ENCODE measurements at regions not wholly inside any gene's neighbourhood (a gene's known extent, or its start where the extent isn't known, plus 50 kb on each side); places are given as distances from the start of the nearest gene placed in this dataset.

- no peak for DNase-seq
These were observed 993.8 kb upstream of the MAP3K7 start for GRCh38 chr6:91580635-91581034.

GRCh38 chr6:91575032-91575431 is 988.2 kb upstream of the MAP3K7 start:
- no peak for DNase-seq

- DNase-seq = no peak
These were observed 987.0 kb upstream of the MAP3K7 start for GRCh38 chr6:91573826-91574416.

GRCh38 chr6:91572878-91573277 is 986.0 kb upstream of the MAP3K7 start:
- no peak for DNase-seq

- no peak for DNase-seq
These were observed 982.2 kb upstream of the MAP3K7 start for GRCh38 chr6:91569071-91569470.

GRCh38 chr6:91566467-91566866 is 979.6 kb upstream of the MAP3K7 start:
- no peak for DNase-seq

- DNase-seq = no peak
These were observed 978.3 kb upstream of the MAP3K7 start for GRCh38 chr6:91565207-91565606.

- DNase-seq = no peak
These were observed 976.1 kb upstream of the MAP3K7 start for GRCh38 chr6:91562955-91563354.

GRCh38 chr6:91560409-91560808 is 973.5 kb upstream of the MAP3K7 start:
- no peak for DNase-seq

- no peak for DNase-seq
These were observed 954.0 kb upstream of the MAP3K7 start for GRCh38 chr6:91540902-91541301.

GRCh38 chr6:91539456-91539855 is 952.6 kb upstream of the MAP3K7 start:
- DNase-seq = no peak

- no peak for DNase-seq
These were observed 951.8 kb upstream of the MAP3K7 start for GRCh38 chr6:91538622-91539021.

- DNase-seq = no peak
These were observed 947.7 kb upstream of the MAP3K7 start for GRCh38 chr6:91534614-91535013.

- no peak for DNase-seq
These were observed 936.6 kb upstream of the MAP3K7 start for GRCh38 chr6:91523511-91523910.

- no peak for DNase-seq
These were observed 935.1 kb upstream of the MAP3K7 start for GRCh38 chr6:91521999-91522398.

- no peak for DNase-seq
These were observed 922.8 kb upstream of the MAP3K7 start for GRCh38 chr6:91509711-91510110.

- no peak for DNase-seq
These were observed 922.2 kb upstream of the MAP3K7 start for GRCh38 chr6:91509039-91509438.

GRCh38 chr6:91506509-91506908 is 919.6 kb upstream of the MAP3K7 start:
- no peak for DNase-seq

- DNase-seq = no peak
These were observed 918.3 kb upstream of the MAP3K7 start for GRCh38 chr6:91505199-91505598.

- DNase-seq = no peak
These were observed 915.1 kb upstream of the MAP3K7 start for GRCh38 chr6:91501930-91502329.

GRCh38 chr6:91500689-91501303 is 913.9 kb upstream of the MAP3K7 start:
- DNase-seq = no peak

- DNase-seq = no peak
These were observed 911.7 kb upstream of the MAP3K7 start for GRCh38 chr6:91498576-91498975.

GRCh38 chr6:91497770-91498169 is 910.9 kb upstream of the MAP3K7 start:
- no peak for DNase-seq

- no peak for DNase-seq
These were observed 903.9 kb upstream of the MAP3K7 start for GRCh38 chr6:91490671-91491301.

Measured in activated effector memory CD4-positive, alpha-beta T cell treated with anti-CD3 and anti-CD28 coated beads, Interleukin-2, amount 50 U/mL, for 16 hours (primary cell).